HEK293T (cell line): ENCODE measurements at regions not wholly inside any gene's neighbourhood (a gene's known extent, or its start where the extent isn't known, plus 50 kb on each side); places are given as distances from the start of the nearest gene placed in this dataset.
A peak's percentile ranks its signal among the peaks of the same experiment; 100 is the strongest.

Experiments used
- CTCF ChIA-PET: fragments of 350-600 bp; formaldehyde crosslinking; extraction: SDS; loops from one replicate; lab custom pipeline; 2021; ENCODE audit warnings: antibody characterized with exemption, inconsistent platforms; lab: Yijun Ruan, JAX
- POLR2A ChIA-PET: fragments of 350-600 bp; formaldehyde crosslinking; extraction: SDS; loops from one replicate; lab custom pipeline; 2020; ENCODE audit warnings: antibody characterized with exemption, inconsistent platforms; lab: Yijun Ruan, JAX
- DNase-seq: peaks from one replicate; pipeline ENCODE4 v3.0.0; 2012; ENCODE audit warnings: mixed read lengths; ENCODE audit errors: extremely low spot score
- ARNT ChIP-seq: fragments of 450-650 bp; IDR thresholded peaks from 2 replicates; pipeline ENCODE4 v1.6.1; 2017; ENCODE audit warnings: mild to moderate bottlenecking
- BHLHE40 ChIP-seq: fragments of 450-650 bp; IDR thresholded peaks from 2 replicates; pipeline ENCODE4 v1.6.1; 2016; ENCODE audit warnings: mild to moderate bottlenecking, moderate library complexity, borderline replicate concordance
- CTBP1 ChIP-seq: fragments of 450-650 bp; IDR thresholded peaks from 2 replicates; pipeline ENCODE4 v1.6.1; 2016; ENCODE audit warnings: borderline replicate concordance
- ELF4 ChIP-seq: fragments of 450-650 bp; IDR thresholded peaks from 2 replicates; pipeline ENCODE4 v1.6.1; 2017; ENCODE audit warnings: antibody characterized with exemption
- FOXA1 ChIP-seq: fragments of 450-650 bp; IDR thresholded peaks from 2 replicates; pipeline ENCODE4 v1.6.1; 2016; ENCODE audit warnings: mild to moderate bottlenecking
- FOXK2 ChIP-seq: fragments of 450-650 bp; IDR thresholded peaks from 2 replicates; pipeline ENCODE4 v1.6.1; 2016; ENCODE audit warnings: mild to moderate bottlenecking
- FOXM1 ChIP-seq: fragments of 450-650 bp; IDR thresholded peaks from 2 replicates; pipeline ENCODE4 v1.6.1; 2017; ENCODE audit warnings: mild to moderate bottlenecking, borderline replicate concordance
- HDGF ChIP-seq: fragments of 450-650 bp; IDR thresholded peaks from 2 replicates; pipeline ENCODE4 v1.6.1; 2017; ENCODE audit warnings: antibody characterized with exemption, borderline replicate concordance
- L3MBTL2 ChIP-seq: fragments of 450-650 bp; conservative IDR thresholded peaks from 2 replicates; pipeline ENCODE4 v1.6.1; 2016; ENCODE audit warnings: mild to moderate bottlenecking
- LEF1 ChIP-seq: fragments of 450-650 bp; IDR thresholded peaks from 2 replicates; pipeline ENCODE4 v1.6.1; 2017; ENCODE audit warnings: mild to moderate bottlenecking, borderline replicate concordance
- NFRKB ChIP-seq: fragments of 450-650 bp; IDR thresholded peaks from 2 replicates; pipeline ENCODE4 v1.6.1; 2016; ENCODE audit warnings: mild to moderate bottlenecking, moderate library complexity
- PKNOX1 ChIP-seq: fragments of 450-650 bp; IDR thresholded peaks from 2 replicates; pipeline ENCODE4 v1.6.1; 2016
- SP1 ChIP-seq: fragments of 450-650 bp; IDR thresholded peaks from 2 replicates; pipeline ENCODE4 v1.6.1; 2017
- SUZ12 ChIP-seq: fragments of 450-650 bp; IDR thresholded peaks from 2 replicates; pipeline ENCODE4 v1.6.1; 2016; ENCODE audit warnings: mild to moderate bottlenecking
- TARDBP ChIP-seq: fragments of 450-650 bp; IDR thresholded peaks from 2 replicates; pipeline ENCODE4 v1.6.1; 2016
- ZNF384 ChIP-seq: fragments of 450-650 bp; IDR thresholded peaks from 2 replicates; pipeline ENCODE4 v1.6.1; 2016

DNA sequence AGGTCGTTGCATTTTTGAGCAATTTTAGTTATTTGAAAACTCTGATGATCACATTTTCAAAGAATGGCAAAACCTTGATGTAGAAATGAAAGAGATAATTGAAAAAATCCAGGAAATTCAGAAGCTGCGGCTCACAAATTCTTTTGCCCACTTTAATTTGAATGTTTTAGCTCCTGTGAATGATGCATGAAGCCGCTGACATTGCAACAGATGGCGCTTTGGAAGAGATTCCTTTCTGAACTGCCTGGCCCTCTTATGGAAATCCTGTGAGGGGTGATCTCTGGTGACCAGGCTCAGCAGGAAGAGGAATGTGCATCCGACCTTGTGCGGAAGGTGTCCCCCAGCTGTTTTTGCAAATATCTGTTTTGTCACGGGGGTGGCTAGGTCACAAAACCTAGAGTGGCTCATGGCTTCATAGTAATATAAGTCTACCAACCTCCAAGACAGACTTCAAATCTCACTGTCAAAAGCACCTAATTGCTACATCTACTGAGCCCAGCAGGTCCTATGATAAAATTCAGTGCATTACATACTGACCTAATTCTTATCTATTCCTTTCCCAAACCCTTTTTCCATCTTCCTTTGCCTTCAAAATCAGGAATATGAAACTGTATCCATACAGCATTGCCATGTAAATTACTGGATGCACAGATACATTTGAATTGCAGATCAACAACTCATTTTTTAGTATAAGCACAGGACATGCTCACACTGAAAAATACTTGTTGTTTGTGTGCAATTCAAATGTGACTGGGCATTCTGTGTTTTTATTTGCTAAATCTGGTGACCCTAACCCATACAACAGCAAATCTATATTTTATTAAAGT is 412.7 kb downstream of the ETS1 start:
- TF ChIP-seq FOXM1 (no peak), FOXK2 (no peak), L3MBTL2 (no peak), NFRKB (no peak), FOXA1 (no peak), SUZ12 (no peak), ELF4 (no peak), PKNOX1 (no peak), CTBP1 (no peak), TARDBP (no peak), LEF1 (no peak), SP1 (no peak), BHLHE40 (no peak), HDGF (no peak), ZNF384 (no peak), ARNT (no peak)
- CTCF ChIA-PET, result interaction anchor here (1.3 kb wide), 1 partner anchor 18 kb away, joined by 8 read pairs; no protein-coding TSS in a partner anchor
- no peak for DNase-seq
- POLR2A ChIA-PET, result no interaction called here

- peak; percentile 67 for DNase-seq
- ChIA-PET POLR2A (no interaction called here), CTCF (interaction anchor here (0.5 to 6.1 kb wide), 15 partner anchors 10 to 777 kb away, joined by 3 to 36 read pairs (median 3); no protein-coding TSS in a partner anchor)
- no peak for TF ChIP-seq CTBP1
- no peak for TF ChIP-seq LEF1
- no peak for TF ChIP-seq NFRKB
Observed at GRCh38 chr11:128172046-128172878, 415.1 kb downstream of the ETS1 start.

DNA sequence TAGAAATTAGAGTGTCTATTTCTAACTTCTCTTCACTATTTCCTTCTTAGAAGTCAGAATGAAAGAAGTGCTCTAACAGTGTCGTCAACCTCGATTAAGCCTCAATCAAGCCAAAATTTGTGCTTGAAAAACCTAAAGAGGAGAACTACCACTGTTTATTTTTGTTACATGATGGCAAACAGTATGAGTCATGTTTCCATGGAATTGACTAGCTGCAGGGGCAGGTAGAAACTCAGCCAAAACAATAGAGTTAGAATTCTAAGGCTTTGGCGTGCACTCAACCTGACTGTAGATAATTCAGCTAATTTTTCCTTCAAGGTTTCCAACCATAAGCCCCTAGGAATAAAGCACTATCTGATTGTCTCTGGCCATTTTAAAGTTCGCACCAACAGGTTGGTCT is 415.9 kb downstream of the ETS1 start:
- no peak for TF ChIP-seq PKNOX1
- TF ChIP-seq TARDBP, result no peak
- no peak for TF ChIP-seq L3MBTL2
- TF ChIP-seq SUZ12, result no peak
- TF ChIP-seq ELF4, result no peak
- TF ChIP-seq LEF1, result no peak
- TF ChIP-seq BHLHE40, result no peak
- ChIA-PET POLR2A (no interaction called here), CTCF (interaction anchor here (0.9 to 6.1 kb wide), 7 partner anchors 11 to 659 kb away, joined by 3 to 36 read pairs (median 3); no protein-coding TSS in a partner anchor)
- DNase-seq, result no peak

DNA sequence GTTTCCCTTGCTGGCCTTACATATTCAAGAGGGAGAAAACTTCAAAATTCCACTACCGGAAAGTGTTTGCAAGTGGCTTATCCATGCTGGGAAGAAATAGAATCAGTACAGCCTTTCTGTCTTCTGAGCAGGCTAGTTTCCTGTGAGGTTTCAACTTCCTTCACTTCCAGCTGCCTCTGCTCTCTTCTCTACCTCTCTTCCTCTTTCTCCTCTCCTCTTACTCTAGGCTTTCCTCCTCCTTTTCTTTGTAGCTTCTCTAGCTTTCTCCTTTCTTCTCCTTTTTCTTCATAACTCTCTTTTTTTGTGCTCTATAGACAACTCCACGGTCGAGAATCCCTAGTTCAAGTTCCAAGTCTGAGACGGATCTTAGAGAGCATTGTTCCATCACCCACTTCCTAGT is 421.8 kb downstream of the ETS1 start:
- no peak for TF ChIP-seq FOXA1
- TF ChIP-seq PKNOX1, result no peak
- no peak for TF ChIP-seq SP1
- no peak for TF ChIP-seq BHLHE40
- no peak for TF ChIP-seq SUZ12
- no peak for TF ChIP-seq CTBP1
- TF ChIP-seq FOXM1, result no peak
- no peak for TF ChIP-seq ZNF384
- no peak for TF ChIP-seq HDGF
- no peak for TF ChIP-seq TARDBP
- TF ChIP-seq LEF1, result no peak
- TF ChIP-seq L3MBTL2, result no peak
- no peak for TF ChIP-seq ELF4
- TF ChIP-seq FOXK2, result no peak
- POLR2A ChIA-PET, result no interaction called here
- DNase-seq, result no peak
- CTCF ChIA-PET, result no interaction called here

DNA sequence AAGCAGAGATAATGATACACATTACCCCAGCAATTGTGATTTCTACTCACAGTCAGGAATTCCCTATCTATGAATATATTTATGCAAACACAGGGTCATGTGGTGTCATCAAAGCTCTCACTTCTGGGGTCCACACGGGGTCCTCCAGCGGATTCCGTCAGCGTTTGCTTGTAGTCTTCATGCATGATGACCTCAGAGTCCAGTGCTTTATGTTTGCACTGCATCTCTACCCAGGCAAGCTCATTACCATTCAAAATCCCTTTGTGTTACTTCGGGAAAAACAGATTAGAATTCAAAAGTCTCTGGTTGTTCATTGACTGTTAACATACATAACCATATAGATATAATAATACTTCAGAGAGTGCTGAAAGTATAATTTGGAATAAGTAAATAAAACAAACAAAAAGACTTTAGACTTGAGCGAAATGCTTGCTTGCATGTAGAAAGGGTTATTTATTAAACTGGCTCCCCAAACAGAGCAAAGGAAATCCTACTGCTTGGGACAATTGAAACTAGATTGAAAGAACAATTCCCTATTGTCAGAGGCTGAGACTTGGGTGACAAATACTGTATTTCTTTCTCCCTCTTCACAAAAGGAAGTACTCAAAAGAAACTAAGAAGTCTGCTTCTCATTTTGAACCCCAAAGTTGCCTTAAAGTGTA is 423.1 kb downstream of the ETS1 start:
- CTCF ChIA-PET, result no interaction called here
- POLR2A ChIA-PET, result no interaction called here
- no peak for DNase-seq
- no peak for TF ChIP-seq TARDBP
- TF ChIP-seq BHLHE40, result no peak
- no peak for TF ChIP-seq HDGF
- TF ChIP-seq PKNOX1, result no peak
- no peak for TF ChIP-seq ELF4
